ENCODE measurements at regions not wholly inside any gene's neighbourhood (a gene's known extent, or its start where the extent isn't known, plus 50 kb on each side); places are given as distances from the start of the nearest gene placed in this dataset.
"Not testable (repeated sequence)": the region's sequence is repeated elsewhere in the genome, so short reads cannot be mapped to it uniquely, and the experiment has no call there.

DNA sequence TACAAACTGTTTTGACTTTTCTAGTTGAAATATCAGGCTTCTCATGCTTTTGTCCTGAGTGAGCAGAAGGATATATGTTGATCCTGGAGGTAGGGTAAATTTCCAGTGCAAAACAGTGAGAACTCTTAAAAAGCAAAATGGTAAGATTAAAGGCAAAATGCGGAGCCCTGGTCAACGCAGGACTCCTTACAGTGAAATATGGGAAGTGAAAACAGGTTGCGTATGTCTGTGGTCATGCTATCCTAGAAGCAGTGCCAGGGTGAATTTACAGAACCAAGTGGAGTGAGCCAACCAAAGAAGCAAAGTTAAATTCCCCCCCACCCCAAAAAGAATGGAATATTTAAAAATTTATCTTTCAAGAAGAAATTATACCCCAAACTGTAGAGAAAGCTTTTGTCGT, 256.4 kb downstream of the NR2F2 start:
- DNase-seq = no peak

- no peak for DNase-seq
Measured at GRCh38 chr15:96589864-96590263, 259.4 kb downstream of the NR2F2 start.

GRCh38 chr15:96593735-96594134, 263.2 kb downstream of the NR2F2 start:
- DNase-seq = no peak

DNA sequence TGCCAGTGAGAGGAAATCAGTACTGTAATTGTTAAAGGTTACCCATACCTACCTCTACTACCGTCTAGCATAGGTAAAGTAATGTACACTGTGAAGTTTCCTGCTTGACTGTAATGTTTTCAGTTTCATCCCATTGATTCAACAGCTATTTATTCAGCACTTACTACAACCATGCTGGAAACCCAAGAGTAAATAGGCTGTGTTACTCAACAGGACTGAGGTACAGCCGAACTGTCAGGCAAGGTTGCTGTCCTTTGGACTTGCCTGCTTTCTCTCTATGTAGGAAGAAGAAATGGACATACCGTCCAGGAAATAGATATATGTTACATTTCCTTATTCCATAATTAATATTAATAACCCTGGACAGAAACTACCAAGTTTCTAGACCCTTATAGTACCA, 265.5 kb downstream of the NR2F2 start:
- DNase-seq = no peak

- DNase-seq = no peak
Measured at GRCh38 chr15:96598514-96598913, 268.0 kb downstream of the NR2F2 start.

DNA sequence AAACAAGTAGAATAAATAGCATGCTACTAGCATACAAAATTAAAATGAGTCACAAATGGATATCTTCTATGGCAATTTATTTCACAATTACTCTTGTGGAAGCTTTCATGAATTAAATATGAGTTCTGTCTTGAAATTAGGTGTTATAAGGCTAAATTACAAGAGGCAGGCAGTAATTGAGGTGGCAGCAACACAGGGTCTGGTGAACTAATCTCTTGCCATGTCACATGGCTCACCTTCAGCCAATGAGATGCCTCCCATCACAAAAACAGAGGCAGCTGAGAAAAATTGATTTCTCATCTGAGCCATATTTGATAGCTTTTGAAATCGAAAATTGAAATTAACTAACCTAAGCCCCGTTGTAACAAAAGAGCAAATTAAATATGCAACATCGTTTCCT, 268.8 kb downstream of the NR2F2 start:
- no peak for DNase-seq

DNA sequence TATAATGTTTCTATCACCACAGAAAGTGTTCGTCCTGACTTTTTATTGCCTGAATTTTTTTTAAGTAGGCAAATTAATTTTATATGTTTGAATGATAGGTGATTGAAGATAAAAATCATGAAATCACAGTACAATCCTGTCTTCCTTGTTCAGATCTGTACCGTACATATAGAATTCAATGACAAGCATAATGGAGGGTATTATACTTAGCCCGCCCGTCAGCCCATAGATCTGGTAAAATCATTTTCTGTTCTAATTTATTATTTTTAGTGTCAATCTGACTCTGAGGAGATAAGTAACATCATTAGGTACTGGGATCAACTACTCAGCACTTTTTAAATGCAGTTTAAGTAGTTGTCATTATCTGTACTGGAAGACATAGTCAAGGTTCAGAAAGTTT, 269.9 kb downstream of the NR2F2 start:
- DNase-seq = no peak

GRCh38 chr15:96606617-96607016, 276.1 kb downstream of the NR2F2 start:
- DNase-seq = no peak

DNA sequence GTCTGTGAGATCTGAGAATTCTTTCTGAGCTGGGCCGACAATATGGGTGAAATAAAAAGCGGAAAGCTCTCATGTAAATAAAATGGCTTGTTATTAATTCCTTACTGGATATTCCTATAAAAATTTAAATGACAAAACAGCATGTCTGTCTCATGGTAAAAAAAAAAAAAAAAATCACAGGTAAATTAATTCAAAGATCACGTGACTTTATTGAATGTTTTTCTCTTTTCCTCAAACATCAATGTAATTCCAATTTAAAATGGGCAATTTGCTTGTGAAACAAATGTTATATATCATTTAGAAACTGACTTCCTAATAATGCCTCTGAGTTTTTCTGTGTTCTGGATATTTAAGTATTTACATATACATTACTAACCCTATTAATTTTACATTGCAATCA, 280.3 kb downstream of the NR2F2 start:
- no peak for DNase-seq

DNA sequence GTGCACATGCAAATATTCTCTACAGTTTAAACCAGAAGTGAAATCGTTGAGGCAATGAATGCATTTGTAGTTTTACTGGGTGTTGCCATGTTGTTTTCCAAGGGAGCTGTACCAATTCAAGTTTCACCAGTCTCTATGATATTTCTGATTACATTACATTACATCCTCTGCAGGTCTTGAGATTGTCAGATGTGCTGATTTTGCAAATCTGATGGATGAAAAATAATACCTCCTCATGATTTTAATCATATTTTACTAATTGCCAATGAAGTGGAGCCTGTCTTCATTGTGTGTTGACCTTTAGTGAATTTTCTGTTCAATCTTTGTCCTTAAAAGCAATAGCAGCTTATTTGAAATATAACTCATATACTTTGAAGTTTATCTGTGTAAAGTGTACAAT, 282.4 kb downstream of the NR2F2 start:
- DNase-seq = no peak

DNA sequence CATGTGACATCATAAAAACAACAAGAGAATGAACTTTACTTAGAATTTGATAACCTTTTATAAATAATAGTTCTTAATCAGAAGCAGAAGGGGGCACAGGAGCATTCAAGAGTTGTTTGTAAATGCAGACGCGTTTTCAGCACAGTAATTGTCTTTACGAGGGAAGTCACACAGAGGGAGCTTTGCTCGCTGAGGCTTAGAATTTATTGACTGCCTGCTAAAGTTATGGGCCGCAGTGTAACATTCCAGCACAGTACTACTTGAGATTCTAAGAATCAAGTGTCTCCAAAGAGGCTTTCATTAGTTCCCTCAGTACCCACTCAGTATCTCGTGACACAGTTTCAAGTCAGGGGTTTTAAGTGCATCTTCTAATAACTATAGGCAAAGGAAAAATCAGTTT, 288.7 kb downstream of the NR2F2 start:
- DNase-seq = no peak

- no peak for DNase-seq
Measured at GRCh38 chr15:96622714-96623113, 292.2 kb downstream of the NR2F2 start.

- no peak for DNase-seq
Measured at GRCh38 chr15:96625256-96625655, 294.8 kb downstream of the NR2F2 start.

GRCh38 chr15:96627031-96627568, 296.6 kb downstream of the NR2F2 start:
- DNase-seq = no peak

- DNase-seq = no peak
Measured at GRCh38 chr15:96629511-96629910, 299.0 kb downstream of the NR2F2 start.

- DNase-seq = no peak
Measured at GRCh38 chr15:96638793-96639192, 308.3 kb downstream of the NR2F2 start.

DNA sequence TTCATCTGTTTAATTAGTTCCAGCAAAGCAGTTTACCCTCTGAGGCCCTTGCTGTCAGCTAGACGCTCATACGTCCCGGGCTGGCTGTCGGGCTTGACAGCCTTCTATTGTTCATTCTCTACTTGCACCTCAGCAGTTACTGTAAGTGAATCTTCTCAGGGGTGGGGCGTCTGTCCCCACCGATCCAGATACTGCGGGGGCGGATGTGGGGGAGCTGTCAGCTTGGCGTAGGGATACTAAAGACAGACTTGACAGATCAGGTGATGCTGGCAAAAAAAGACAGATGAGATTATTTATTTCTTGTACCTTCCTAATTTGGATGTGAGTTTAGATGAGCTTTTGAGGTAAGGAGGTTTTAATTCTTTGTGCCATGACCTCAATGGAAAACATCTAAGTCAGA, 315.3 kb downstream of the NR2F2 start:
- DNase-seq = no peak

GRCh38 chr15:96648866-96649265, 318.4 kb downstream of the NR2F2 start:
- no peak for DNase-seq

GRCh38 chr15:96657096-96657495, 326.6 kb downstream of the NR2F2 start:
- DNase-seq = no peak

- DNase-seq = not testable (repeated sequence)
Measured at GRCh38 chr15:96666979-96667378, 336.5 kb downstream of the NR2F2 start.

DNA sequence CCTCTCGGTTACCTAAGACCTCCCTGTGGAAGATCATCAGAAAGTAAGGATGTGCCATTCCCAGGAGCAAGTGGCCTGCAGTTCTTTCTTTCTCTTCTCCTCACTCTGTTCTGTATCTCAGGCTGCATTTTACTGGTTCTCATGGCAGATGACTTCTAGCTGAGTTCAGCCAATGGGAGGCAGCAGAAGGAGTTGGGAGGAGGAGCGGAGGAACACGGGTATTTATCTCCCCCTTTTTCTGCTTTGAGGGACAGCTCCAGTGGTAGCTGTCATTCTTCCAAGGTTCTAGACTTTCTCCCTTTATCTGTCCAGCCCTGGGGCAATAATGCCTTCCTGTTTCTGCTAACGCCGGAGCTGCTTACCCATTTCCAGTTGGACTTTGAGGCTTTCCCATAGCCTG, 339.9 kb downstream of the NR2F2 start:
- no peak for DNase-seq

- DNase-seq = no peak
Measured at GRCh38 chr15:96672629-96673028, 342.1 kb downstream of the NR2F2 start.

GRCh38 chr15:96678386-96678785, 347.9 kb downstream of the NR2F2 start:
- no peak for DNase-seq

DNA sequence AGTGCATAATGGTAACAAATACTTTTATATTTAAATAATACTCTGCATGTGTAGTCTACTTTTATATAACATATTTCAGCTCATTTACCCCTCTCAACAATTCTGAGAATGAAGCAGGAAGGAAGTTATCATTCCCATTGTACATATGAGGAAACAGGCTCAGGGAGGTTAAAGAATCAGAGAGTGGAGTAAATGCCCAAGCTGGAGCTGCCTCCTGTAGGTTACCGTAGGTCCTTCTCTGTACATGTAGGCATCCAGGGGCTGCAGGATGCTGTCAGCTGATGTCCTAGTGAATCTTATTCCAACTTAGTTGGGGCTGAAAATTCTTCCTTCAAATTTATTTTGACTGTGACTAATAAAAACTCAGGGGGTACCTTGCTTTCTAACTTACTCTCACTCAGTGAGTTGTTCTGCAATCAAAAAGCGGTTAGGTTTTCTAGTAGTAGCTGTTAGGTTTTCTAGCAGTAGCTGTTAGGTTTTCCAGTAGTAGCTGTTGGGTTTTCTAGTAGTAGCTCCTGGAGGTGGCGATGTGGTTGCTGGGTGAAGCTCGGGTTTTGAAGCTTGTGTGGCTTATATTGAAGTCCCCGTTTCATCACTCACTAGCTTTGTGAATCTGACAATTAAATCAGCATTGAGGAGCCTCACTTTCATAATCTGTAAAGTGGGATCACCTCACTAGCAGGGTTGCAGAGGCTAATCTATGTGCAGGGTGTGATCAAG, 357.0 kb downstream of the NR2F2 start:
- no peak for DNase-seq

GRCh38 chr15:96690733-96691132, 360.2 kb downstream of the NR2F2 start:
- DNase-seq = no peak
